ENCODE measurements at regions not wholly inside any gene's neighbourhood (a gene's known extent, or its start where the extent isn't known, plus 50 kb on each side); places are given as distances from the start of the nearest gene placed in this dataset.

GRCh38 chr12:88391556-88391955 lies 188.7 kb downstream of the KITLG start:
- H3K9me3 Mint-ChIP-seq = no peaks in the 10 kb centered on the region
- DNase-seq = no peak
- POLR2A ChIA-PET = no interaction called here
- H3K4me3 Mint-ChIP-seq = no peak overlapping the region
- no peak overlapping the region for H3K27ac Mint-ChIP-seq
- H3K36me3 Mint-ChIP-seq (ENCODE audit: low read depth) = no peaks in the 10 kb centered on the region
- CTCF ChIA-PET = no interaction called here
- no peaks in the 10 kb centered on the region for H3K4me1 Mint-ChIP-seq
- H3K27me3 Mint-ChIP-seq = peaks cover 6% of the 10 kb centered on the region

GRCh38 chr12:88393017-88393767 lies 187.1 kb downstream of the KITLG start:
- Mint-ChIP-seq H3K4me3 (no peak overlapping the region), H3K36me3 (ENCODE audit: low read depth) (no peaks in the 10 kb centered on the region), H3K27ac (no peak overlapping the region), H3K9me3 (no peaks in the 10 kb centered on the region), H3K4me1 (no peaks in the 10 kb centered on the region), H3K27me3 (peaks cover 3% of the 10 kb centered on the region)
- ChIA-PET POLR2A (no interaction called here), CTCF (interaction anchor here (0.7 to 1.6 kb wide), 7 partner anchors 28 to 361 kb away, joined by 3 to 5 read pairs (median 3); no protein-coding TSS in a partner anchor)
- DNase-seq = no peak

GRCh38 chr12:88398031-88398430 lies 182.2 kb downstream of the KITLG start:
- no peak for DNase-seq
- H3K4me3 Mint-ChIP-seq = no peak overlapping the region

GRCh38 chr12:88399811-88400210 lies 180.5 kb downstream of the KITLG start:
- Mint-ChIP-seq H3K9me3 (no peaks in the 10 kb centered on the region), H3K36me3 (ENCODE audit: low read depth) (no peaks in the 10 kb centered on the region), H3K27me3 (no peaks in the 10 kb centered on the region), H3K27ac (no peak overlapping the region), H3K4me3 (no peak overlapping the region), H3K4me1 (peaks cover 2% of the 10 kb centered on the region)
- no peak for DNase-seq
- ChIA-PET CTCF (no interaction called here), POLR2A (no interaction called here)

More at GRCh38 chr12:88398031-88398430, 182.2 kb downstream of the KITLG start:
- no peaks in the 10 kb centered on the region for H3K36me3 Mint-ChIP-seq (ENCODE audit: low read depth)
- H3K4me1 Mint-ChIP-seq = peaks cover 2% of the 10 kb centered on the region
- no peaks in the 10 kb centered on the region for H3K9me3 Mint-ChIP-seq
- H3K27me3 Mint-ChIP-seq = no peaks in the 10 kb centered on the region
- ChIA-PET CTCF (no interaction called here), POLR2A (no interaction called here)
- no peak overlapping the region for H3K27ac Mint-ChIP-seq

- H3K4me3 Mint-ChIP-seq = no peak overlapping the region
- H3K27me3 Mint-ChIP-seq = no peaks in the 10 kb centered on the region
- H3K27ac Mint-ChIP-seq = no peak overlapping the region
- DNase-seq = no peak
- ChIA-PET CTCF (no interaction called here), POLR2A (no interaction called here)
- no peaks in the 10 kb centered on the region for H3K9me3 Mint-ChIP-seq
- H3K36me3 Mint-ChIP-seq (ENCODE audit: low read depth) = no peaks in the 10 kb centered on the region
- peaks cover 2% of the 10 kb centered on the region for H3K4me1 Mint-ChIP-seq
These were observed 180.0 kb downstream of the KITLG start for GRCh38 chr12:88400302-88400701.

GRCh38 chr12:88401155-88401554 lies 179.1 kb downstream of the KITLG start:
- H3K27me3 Mint-ChIP-seq = no peaks in the 10 kb centered on the region
- CTCF ChIA-PET = no interaction called here
- DNase-seq = no peak
- H3K4me1 Mint-ChIP-seq = peaks cover 2% of the 10 kb centered on the region
- POLR2A ChIA-PET = no interaction called here
- H3K9me3 Mint-ChIP-seq = no peaks in the 10 kb centered on the region
- H3K27ac Mint-ChIP-seq = no peak overlapping the region
- no peaks in the 10 kb centered on the region for H3K36me3 Mint-ChIP-seq (ENCODE audit: low read depth)
- no peak overlapping the region for H3K4me3 Mint-ChIP-seq

- ChIA-PET CTCF (no interaction called here), POLR2A (no interaction called here)
- no peak for DNase-seq
- H3K4me3 Mint-ChIP-seq = no peak overlapping the region
- no peaks in the 10 kb centered on the region for H3K4me1 Mint-ChIP-seq
- no peaks in the 10 kb centered on the region for H3K27me3 Mint-ChIP-seq
- H3K9me3 Mint-ChIP-seq = no peaks in the 10 kb centered on the region
- no peaks in the 10 kb centered on the region for H3K36me3 Mint-ChIP-seq (ENCODE audit: low read depth)
- H3K27ac Mint-ChIP-seq = no peak overlapping the region
These were observed 173.4 kb downstream of the KITLG start for GRCh38 chr12:88406905-88407304.

- Mint-ChIP-seq H3K27me3 (no peaks in the 10 kb centered on the region), H3K9me3 (no peaks in the 10 kb centered on the region), H3K4me1 (no peaks in the 10 kb centered on the region), H3K4me3 (no peak overlapping the region), H3K36me3 (ENCODE audit: low read depth) (no peaks in the 10 kb centered on the region), H3K27ac (no peak overlapping the region)
- ChIA-PET CTCF (no interaction called here), POLR2A (no interaction called here)
- no peak for DNase-seq
These were observed 171.4 kb downstream of the KITLG start for GRCh38 chr12:88408823-88409222.

- Mint-ChIP-seq H3K36me3 (ENCODE audit: low read depth) (no peaks in the 10 kb centered on the region), H3K4me1 (no peaks in the 10 kb centered on the region), H3K27me3 (no peaks in the 10 kb centered on the region), H3K9me3 (no peaks in the 10 kb centered on the region), H3K4me3 (no peak overlapping the region), H3K27ac (no peak overlapping the region)
- ChIA-PET POLR2A (no interaction called here), CTCF (no interaction called here)
- DNase-seq = no peak
These were observed 171.0 kb downstream of the KITLG start for GRCh38 chr12:88409257-88409656.

GRCh38 chr12:88411689-88412088 lies 168.6 kb downstream of the KITLG start:
- H3K27me3 Mint-ChIP-seq = no peaks in the 10 kb centered on the region
- H3K36me3 Mint-ChIP-seq (ENCODE audit: low read depth) = no peaks in the 10 kb centered on the region
- CTCF ChIA-PET = no interaction called here
- POLR2A ChIA-PET = no interaction called here
- no peaks in the 10 kb centered on the region for H3K9me3 Mint-ChIP-seq
- no peak for DNase-seq
- no peaks in the 10 kb centered on the region for H3K4me1 Mint-ChIP-seq
- no peak overlapping the region for H3K27ac Mint-ChIP-seq
- no peak overlapping the region for H3K4me3 Mint-ChIP-seq

- DNase-seq = no peak
- H3K4me1 Mint-ChIP-seq = no peaks in the 10 kb centered on the region
- H3K27me3 Mint-ChIP-seq = no peaks in the 10 kb centered on the region
- no peaks in the 10 kb centered on the region for H3K9me3 Mint-ChIP-seq
- ChIA-PET CTCF (no interaction called here), POLR2A (no interaction called here)
- H3K4me3 Mint-ChIP-seq = no peak overlapping the region
- H3K36me3 Mint-ChIP-seq (ENCODE audit: low read depth) = no peaks in the 10 kb centered on the region
- no peak overlapping the region for H3K27ac Mint-ChIP-seq
These were observed 166.6 kb downstream of the KITLG start for GRCh38 chr12:88413646-88414045.

- CTCF ChIA-PET = no interaction called here
- Mint-ChIP-seq H3K36me3 (ENCODE audit: low read depth) (no peaks in the 10 kb centered on the region), H3K9me3 (no peaks in the 10 kb centered on the region), H3K27me3 (no peaks in the 10 kb centered on the region), H3K27ac (no peak overlapping the region), H3K4me3 (no peak overlapping the region), H3K4me1 (no peaks in the 10 kb centered on the region)
- no peak for DNase-seq
- POLR2A ChIA-PET = no interaction called here
These were observed 164.1 kb downstream of the KITLG start for GRCh38 chr12:88416155-88416554.

GRCh38 chr12:88416786-88417185 lies 163.5 kb downstream of the KITLG start:
- H3K9me3 Mint-ChIP-seq = no peaks in the 10 kb centered on the region
- H3K27ac Mint-ChIP-seq = no peak overlapping the region
- no peaks in the 10 kb centered on the region for H3K27me3 Mint-ChIP-seq
- no peaks in the 10 kb centered on the region for H3K36me3 Mint-ChIP-seq (ENCODE audit: low read depth)
- H3K4me1 Mint-ChIP-seq = no peaks in the 10 kb centered on the region
- DNase-seq = no peak
- H3K4me3 Mint-ChIP-seq = no peak overlapping the region
- ChIA-PET CTCF (no interaction called here), POLR2A (no interaction called here)

- ChIA-PET POLR2A (no interaction called here), CTCF (no interaction called here)
- Mint-ChIP-seq H3K27ac (no peak overlapping the region), H3K4me1 (no peaks in the 10 kb centered on the region), H3K4me3 (no peak overlapping the region), H3K36me3 (ENCODE audit: low read depth) (no peaks in the 10 kb centered on the region), H3K9me3 (no peaks in the 10 kb centered on the region), H3K27me3 (no peaks in the 10 kb centered on the region)
- DNase-seq = no peak
These were observed 162.7 kb downstream of the KITLG start for GRCh38 chr12:88417531-88417930.
